DND-41 (cell line): ENCODE measurements at regions not wholly inside any gene's neighbourhood (a gene's known extent, or its start where the extent isn't known, plus 50 kb on each side); places are given as distances from the start of the nearest gene placed in this dataset.

Experiments used
- EZH2 ChIP-seq: IDR thresholded peaks from 3 replicates; pipeline ENCODE4 v1.6.1; 2012; ENCODE audit warnings: borderline replicate concordance, low read depth, mild to moderate bottlenecking, moderate library complexity, low read length, inconsistent platforms; ENCODE audit not compliant: severe bottlenecking
- TF ChIP-seq, protein P1 (sequence below): IDR thresholded peaks from 2 replicates; pipeline ENCODE4 v1.5.1; 2012; ENCODE audit warnings: borderline replicate concordance, low read length, moderate library complexity, mild to moderate bottlenecking; ENCODE audit not compliant: poor library complexity, severe bottlenecking; ENCODE audit errors: extremely low read depth

GRCh38 chr13:73521290-73521624 is 462.5 kb downstream of the KLF5 start:
- TF ChIP-seq, protein P1, sequence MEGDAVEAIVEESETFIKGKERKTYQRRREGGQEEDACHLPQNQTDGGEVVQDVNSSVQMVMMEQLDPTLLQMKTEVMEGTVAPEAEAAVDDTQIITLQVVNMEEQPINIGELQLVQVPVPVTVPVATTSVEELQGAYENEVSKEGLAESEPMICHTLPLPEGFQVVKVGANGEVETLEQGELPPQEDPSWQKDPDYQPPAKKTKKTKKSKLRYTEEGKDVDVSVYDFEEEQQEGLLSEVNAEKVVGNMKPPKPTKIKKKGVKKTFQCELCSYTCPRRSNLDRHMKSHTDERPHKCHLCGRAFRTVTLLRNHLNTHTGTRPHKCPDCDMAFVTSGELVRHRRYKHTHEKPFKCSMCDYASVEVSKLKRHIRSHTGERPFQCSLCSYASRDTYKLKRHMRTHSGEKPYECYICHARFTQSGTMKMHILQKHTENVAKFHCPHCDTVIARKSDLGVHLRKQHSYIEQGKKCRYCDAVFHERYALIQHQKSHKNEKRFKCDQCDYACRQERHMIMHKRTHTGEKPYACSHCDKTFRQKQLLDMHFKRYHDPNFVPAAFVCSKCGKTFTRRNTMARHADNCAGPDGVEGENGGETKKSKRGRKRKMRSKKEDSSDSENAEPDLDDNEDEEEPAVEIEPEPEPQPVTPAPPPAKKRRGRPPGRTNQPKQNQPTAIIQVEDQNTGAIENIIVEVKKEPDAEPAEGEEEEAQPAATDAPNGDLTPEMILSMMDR: no peak
- no peak for TF ChIP-seq EZH2
